H1 (cell line): ENCODE measurements at regions not wholly inside any gene's neighbourhood (a gene's known extent, or its start where the extent isn't known, plus 50 kb on each side); places are given as distances from the start of the nearest gene placed in this dataset.

Experiments
- CTCF ChIA-PET: fragments of 300-600 bp; sonication (Branson Sonifier 250); formaldehyde crosslinking; loops from one replicate; lab custom pipeline; 2021; ENCODE audit not compliant: partially characterized antibody; lab: Charles Lee
- POLR2A ChIA-PET: fragments of 300-600 bp; sonication (Branson Sonifier 250); formaldehyde crosslinking; loops from one replicate; lab custom pipeline; 2021; ENCODE audit warnings: inconsistent platforms; ENCODE audit not compliant: partially characterized antibody; lab: Charles Lee
- DNase-seq, 2 experiments: peaks; one replicate each; pipeline versions ENCODE4 v3.0.0 to v3.0.0-alpha.2; 2010 to 2022; ENCODE audit warnings: low spot score in 2 of 2, low read depth in 1 of 2, mixed read lengths in 1 of 2
- FAIRE-seq: peaks from 2 replicates; lab custom pipeline; 2011; peaks lifted over from hg19 to GRCh38; lab: Jason Lieb, UNC
- H2AFZ ChIP-seq: 2 replicates; pipeline ENCODE4 v1.8.1; 2012; ENCODE audit warnings: low read length, inconsistent platforms
- H2AK5ac ChIP-seq: 2 replicates; pipeline ENCODE4 v1.6.1; 2013; ENCODE audit warnings: low read depth, low read length
- H2BK120ac ChIP-seq: replicated peaks from 2 replicates; pipeline ENCODE3; 2013; ENCODE audit warnings: low read depth, low read length, inconsistent platforms
- H2BK12ac ChIP-seq: 2 replicates; pipeline ENCODE4 v1.6.1; 2013; ENCODE audit warnings: low read depth, low read length
- H2BK15ac ChIP-seq: 2 replicates; pipeline ENCODE4 v1.6.1; 2013; ENCODE audit warnings: low read length
- H2BK20ac ChIP-seq: 2 replicates; pipeline ENCODE4 v1.6.1; 2013; ENCODE audit warnings: low read length
- H2BK5ac ChIP-seq: 2 replicates; pipeline ENCODE4 v1.6.1; 2013; ENCODE audit warnings: low read depth, low read length
- H3K14ac ChIP-seq: 2 replicates; pipeline ENCODE4 v1.6.1; 2013; ENCODE audit warnings: inconsistent platforms; ENCODE audit not compliant: insufficient read length
- H3K18ac ChIP-seq: 2 replicates; pipeline ENCODE4 v1.6.1; 2013; ENCODE audit warnings: low read length; ENCODE audit errors: extremely low read depth
- H3K23ac ChIP-seq: 2 replicates; pipeline ENCODE4 v1.6.1; 2013; ENCODE audit warnings: inconsistent platforms; ENCODE audit not compliant: insufficient read length
- H3K23me2 ChIP-seq: 2 replicates; pipeline ENCODE4 v1.6.1; 2013; ENCODE audit warnings: low read depth, low read length
- H3K27ac ChIP-seq: 2 replicates; pipeline ENCODE4 v1.6.1; 2011; ENCODE audit warnings: low read depth, low read length, inconsistent platforms
- H3K27me3 ChIP-seq, 4 experiments: replicated peaks in 1 of 4; 1 replicate in 1 of 4; 2 replicates in 3 of 4; pipeline versions ENCODE4 v1.6.1 to v1.8.1; 2011 to 2013; ENCODE audit warnings: low read length in 3 of 4, mild to moderate bottlenecking in 3 of 4, inconsistent platforms in 2 of 4, mixed read lengths in 2 of 4, moderate library complexity in 1 of 4; ENCODE audit not compliant: control insufficient read depth in 3 of 4, insufficient read depth in 3 of 4; ENCODE audit errors: extremely low read depth in 1 of 4
- H3K36me3 ChIP-seq, 4 experiments: 2 replicates each; pipeline versions ENCODE4 v1.6.1 to v1.8.1; 2011 to 2013; ENCODE audit warnings: mild to moderate bottlenecking in 4 of 4, low read length in 3 of 4, moderate library complexity in 2 of 4, control low read depth in 1 of 4, inconsistent platforms in 1 of 4; ENCODE audit not compliant: insufficient read depth in 4 of 4, control insufficient read depth in 2 of 4
- H3K4ac ChIP-seq: replicated peaks from 2 replicates; pipeline ENCODE3; 2013; ENCODE audit warnings: low read length, low read depth, mixed read lengths, inconsistent platforms; ENCODE audit not compliant: insufficient read length
- H3K4me1 ChIP-seq, 4 experiments: replicated peaks in 1 of 4; 1 replicate in 1 of 4; 2 replicates in 3 of 4; pipeline versions ENCODE4 v1.6.1 to v1.8.1; 2011 to 2013; ENCODE audit warnings: low read length in 3 of 4, inconsistent platforms in 2 of 4, mixed read lengths in 1 of 4; ENCODE audit not compliant: insufficient read depth in 4 of 4, control insufficient read depth in 3 of 4
- H3K4me2 ChIP-seq, 2 experiments: 2 replicates each; pipeline versions ENCODE4 v1.6.1 to v1.8.1; 2011 to 2013; ENCODE audit warnings: low read depth in 2 of 2, low read length in 2 of 2, control low read depth in 1 of 2, inconsistent platforms in 1 of 2, mild to moderate bottlenecking in 1 of 2; ENCODE audit not compliant: insufficient read depth in 1 of 2
- H3K4me3 ChIP-seq, 4 experiments: fragments of 200-600, 300-600 bp in 1 of 4; sonication (generic), shearing (Covaris generic), sonication (Bioruptor Twin) in 1 of 4; 2 replicates each; pipeline versions ENCODE4 v1.5.1 to v1.8.1; 2011 to 2016; ENCODE audit warnings: low read length in 4 of 4, low read depth in 3 of 4, control low read depth in 2 of 4, inconsistent platforms in 2 of 4, mild to moderate bottlenecking in 2 of 4, mixed read lengths in 1 of 4, moderate library complexity in 1 of 4; ENCODE audit not compliant: insufficient read depth in 2 of 4; ENCODE audit errors: extremely low read depth in 1 of 4
- H3K56ac ChIP-seq: replicated peaks from 2 replicates; pipeline ENCODE3; 2013; ENCODE audit warnings: low read depth, mild to moderate bottlenecking, mixed read lengths, low read length, inconsistent platforms; ENCODE audit not compliant: insufficient read length
- H3K79me1 ChIP-seq: 2 replicates; pipeline ENCODE4 v1.6.1; 2013; ENCODE audit warnings: low read depth, low read length, control low read depth
- H3K79me2 ChIP-seq, 2 experiments: 2 replicates each; pipeline versions ENCODE4 v1.6.1 to v1.8.1; 2012 to 2013; ENCODE audit warnings: low read length in 2 of 2, mild to moderate bottlenecking in 2 of 2, inconsistent platforms in 1 of 2; ENCODE audit not compliant: insufficient read depth in 2 of 2, control insufficient read depth in 1 of 2
- H3K9ac ChIP-seq, 4 experiments: replicated peaks in 1 of 4; 1 replicate in 1 of 4; 2 replicates in 3 of 4; pipeline versions ENCODE4 v1.6.1 to v1.8.1; 2011 to 2013; ENCODE audit warnings: low read depth in 3 of 4, low read length in 3 of 4, control low read depth in 2 of 4, mild to moderate bottlenecking in 2 of 4, moderate library complexity in 2 of 4, inconsistent platforms in 1 of 4; ENCODE audit errors: extremely low read depth in 1 of 4
- H3K9me3 ChIP-seq, 2 experiments: 2 replicates each; pipeline versions ENCODE4 v1.6.1 to v1.8.1; 2012 to 2013; ENCODE audit warnings: mild to moderate bottlenecking in 2 of 2, moderate library complexity in 2 of 2, control low read depth in 1 of 2, inconsistent platforms in 1 of 2, low read depth in 1 of 2, low read length in 1 of 2, mixed read lengths in 1 of 2; ENCODE audit not compliant: insufficient read depth in 2 of 2
- H4K20me1 ChIP-seq, 2 experiments: replicated peaks in 1 of 2; 2 replicates each; pipeline versions ENCODE3 to v1.8.1; 2011 to 2013; ENCODE audit warnings: inconsistent platforms in 2 of 2, low read length in 2 of 2, mild to moderate bottlenecking in 1 of 2; ENCODE audit not compliant: insufficient read depth in 2 of 2, control insufficient read depth in 1 of 2
- H4K5ac ChIP-seq: 2 replicates; pipeline ENCODE4 v1.6.1; 2013; ENCODE audit warnings: low read length, low read depth, mixed read lengths, inconsistent platforms; ENCODE audit not compliant: insufficient read length
- H4K8ac ChIP-seq: 2 replicates; pipeline ENCODE4 v1.8.0; 2013; ENCODE audit warnings: mild to moderate bottlenecking, moderate library complexity, low read length, inconsistent platforms; ENCODE audit not compliant: insufficient read depth; ENCODE audit errors: extremely low read depth
- H4K91ac ChIP-seq: replicated peaks from 2 replicates; pipeline ENCODE3; 2013; ENCODE audit warnings: low read length, mixed read lengths, inconsistent platforms; ENCODE audit not compliant: insufficient read length
- CBX8 ChIP-seq: fragments of 300-800, 300-1000 bp; sonication (generic); IDR thresholded peaks from 2 replicates; pipeline ENCODE4 v1.7.1; 2016; ENCODE audit warnings: low read depth, low read length, borderline replicate concordance
- CEBPB ChIP-seq: IDR thresholded peaks from 2 replicates; pipeline ENCODE4 v1.6.1; 2012; ENCODE audit warnings: low read depth, low read length
- NANOG ChIP-seq: IDR thresholded peaks from 2 replicates; pipeline ENCODE4 v1.6.1; 2011; ENCODE audit warnings: low read length, low read depth, mild to moderate bottlenecking, inconsistent platforms; ENCODE audit not compliant: insufficient read depth, poor library complexity, severe bottlenecking
- POLR2A ChIP-seq, 2 experiments: IDR thresholded peaks; 1 replicate in 1 of 2; 2 replicates in 1 of 2; pipeline ENCODE4 v1.6.1; 2011; ENCODE audit warnings: low read depth in 2 of 2, low read length in 2 of 2, mild to moderate bottlenecking in 2 of 2; ENCODE audit errors: control extremely low read depth in 1 of 2
- POU5F1 ChIP-seq: IDR thresholded peaks from 2 replicates; pipeline ENCODE4 v1.6.1; 2011; ENCODE audit warnings: low read depth, mild to moderate bottlenecking, low read length, moderate library complexity
- RFX5 ChIP-seq: IDR thresholded peaks from 2 replicates; pipeline ENCODE4 v1.6.1; 2011; ENCODE audit warnings: low read depth, low read length, improper control_type of control experiment, borderline replicate concordance
- RNF2 ChIP-seq: fragments of 200-900, 300-1000 bp; sonication (generic); IDR thresholded peaks from 2 replicates; pipeline ENCODE4 v1.7.1; 2016; ENCODE audit warnings: borderline replicate concordance, low read depth, mild to moderate bottlenecking, antibody characterized with exemption, low read length; ENCODE audit not compliant: poor library complexity, severe bottlenecking; ENCODE audit errors: missing control alignments
- SAP30 ChIP-seq: fragments of 300-600 bp; sonication (generic); IDR thresholded peaks from 2 replicates; pipeline ENCODE4 v1.7.1; 2012; ENCODE audit warnings: low read length, moderate library complexity, mild to moderate bottlenecking, inconsistent platforms; ENCODE audit not compliant: insufficient read depth, insufficient replicate concordance
- WGBS, 2 experiments: shearing (Covaris generic) in 1 of 2; methylation state at CpG; one replicate each; pipeline versions ENCODE4 v1.1.6 to v1.1.7; 2013 to 2015; ENCODE audit warnings: low lambda C conversion rate in 2 of 2, mixed read lengths in 2 of 2, inconsistent platforms in 1 of 2, low coverage in 1 of 2, missing lambda C conversion rate in 1 of 2; ENCODE audit not compliant: insufficient replicate concordance in 2 of 2, insufficient coverage in 1 of 2, insufficient read length in 1 of 2; ENCODE audit errors: extremely low coverage in 1 of 2, missing lambda C conversion rate in 1 of 2; 5-methylcytosine and 5-hydroxymethylcytosine counted together
- TF ChIP-seq, protein P1 (sequence below): IDR thresholded peaks from 2 replicates; pipeline ENCODE4 v1.6.1; 2012; ENCODE audit warnings: inconsistent platforms

DNA sequence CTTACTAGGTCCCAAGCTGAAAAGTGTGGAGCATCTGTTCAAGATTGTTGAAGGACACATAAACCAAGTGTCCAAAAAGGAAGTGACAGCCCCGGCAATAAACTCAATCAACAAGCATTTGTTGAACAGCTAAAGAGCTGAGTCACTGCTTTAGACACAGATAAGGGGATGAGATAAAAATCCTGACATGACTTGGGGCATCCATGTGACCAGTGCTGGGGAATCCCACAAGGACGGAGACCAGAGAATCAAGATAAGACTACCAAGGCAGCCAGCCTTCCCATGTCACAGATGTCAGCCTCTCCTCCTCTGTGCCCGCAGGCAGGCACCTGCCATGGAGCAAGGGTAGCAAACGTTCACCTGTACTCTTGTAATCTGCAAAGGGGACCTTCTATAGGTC, 118.6 kb upstream of the KAZN start:
- no peak overlapping the region for H3K18ac ChIP-seq
- whole genome bisulfite sequencing, 2 experiments = 86% methylated on average over 4 of the region's 4 CpGs; no CpG with 5 or more reads in 1 of the 2 experiments
- no peaks in the 10 kb centered on the region for H3K79me1 ChIP-seq
- H3K4me3 ChIP-seq = no peak overlapping the region
- no peak overlapping the region for H2AK5ac ChIP-seq
- no peak overlapping the region for H2BK5ac ChIP-seq
- no peak overlapping the region for H2BK20ac ChIP-seq
- H4K5ac ChIP-seq = no peak overlapping the region
- H3K36me3 ChIP-seq = no peaks in the 10 kb centered on the region
- H3K9ac ChIP-seq = no peak overlapping the region
- FAIRE-seq (no peak), DNase-seq (no peak)
- POLR2A ChIA-PET = no interaction called here
- H4K20me1 ChIP-seq = peaks cover 0 to 2% of the 10 kb centered on the region in 2 experiments
- H3K9me3 ChIP-seq = peaks cover 0 to 3% of the 10 kb centered on the region in 2 experiments; a peak in 1 of 4 replicates
- H3K23ac ChIP-seq = no peak overlapping the region
- no peak overlapping the region for H4K91ac ChIP-seq
- H3K56ac ChIP-seq = no peak overlapping the region
- H3K4me1 ChIP-seq = no peaks in the 10 kb centered on the region
- CTCF ChIA-PET = interaction anchor here (0.6 kb wide), 1 partner anchor 680 kb away, joined by 3 read pairs; no protein-coding TSS in a partner anchor
- no peak overlapping the region for H3K27ac ChIP-seq
- H3K27me3 ChIP-seq = no peaks in the 10 kb centered on the region
- no peak overlapping the region for H2AFZ ChIP-seq
- H2BK12ac ChIP-seq = no peak overlapping the region
- H2BK120ac ChIP-seq = no peak overlapping the region
- no peaks in the 10 kb centered on the region for H3K79me2 ChIP-seq
- H3K4ac ChIP-seq = no peak overlapping the region
- H4K8ac ChIP-seq = no peak overlapping the region
- H3K23me2 ChIP-seq = peaks cover 3% of the 10 kb centered on the region; the same call in 1 of the 2 replicates
- no peak overlapping the region for H3K4me2 ChIP-seq
- H2BK15ac ChIP-seq = no peak overlapping the region
- H3K14ac ChIP-seq = no peak overlapping the region
- TF ChIP-seq NANOG (no peak), CEBPB (no peak), RFX5 (no peak), SAP30 (no peak), RNF2 (no peak), CBX8 (no peak), POLR2A (IDR thresholded peaks at IDR 0.05; ENCODE audit: control extremely low read depth in 1 of 2, low read depth in 2 of 2, low read length in 2 of 2) (no peak), POU5F1 (no peak)
- TF ChIP-seq, protein P1, sequence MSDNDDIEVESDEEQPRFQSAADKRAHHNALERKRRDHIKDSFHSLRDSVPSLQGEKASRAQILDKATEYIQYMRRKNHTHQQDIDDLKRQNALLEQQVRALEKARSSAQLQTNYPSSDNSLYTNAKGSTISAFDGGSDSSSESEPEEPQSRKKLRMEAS = no peak
